NB4 (cell line): ENCODE measurements at regions not wholly inside any gene's neighbourhood (a gene's known extent, or its start where the extent isn't known, plus 50 kb on each side); places are given as distances from the start of the nearest gene placed in this dataset.

ENCODE experiments used
- DNase-seq: peaks from one replicate; pipeline ENCODE4 v3.0.0; 2010; ENCODE audit warnings: low read depth
- H3K4me3 ChIP-seq: one replicate; pipeline ENCODE4 v1.5.1; 2011; ENCODE audit warnings: mild to moderate bottlenecking, low read depth, low read length, moderate library complexity
- CTCF ChIP-seq: IDR thresholded peaks from one replicate; pipeline ENCODE4 v1.5.1; 2012; ENCODE audit warnings: low read depth, low read length
- MAX ChIP-seq: IDR thresholded peaks from 2 replicates; pipeline ENCODE4 v1.6.1; 2011; ENCODE audit warnings: low read depth, low read length
- MYC ChIP-seq: IDR thresholded peaks from 2 replicates; pipeline ENCODE4 v1.6.1; 2011; ENCODE audit warnings: low read depth, low read length
- POLR2A ChIP-seq: IDR thresholded peaks from 2 replicates; pipeline ENCODE4 v1.6.1; 2011; ENCODE audit warnings: mild to moderate bottlenecking; ENCODE audit not compliant: insufficient read length; ENCODE audit errors: extremely low read depth

- no peak for TF ChIP-seq MYC
- no peak for TF ChIP-seq POLR2A
- no peak for TF ChIP-seq MAX
- TF ChIP-seq CTCF = no peak
- H3K4me3 ChIP-seq = no peak overlapping the region
- peak; percentile 1 for DNase-seq
Observed at GRCh38 chr3:144763878-144764454, 792.3 kb downstream of the DIPK2A start.

GRCh38 chr3:144770281-144770680, 798.7 kb downstream of the DIPK2A start:
- H3K4me3 ChIP-seq = no peak overlapping the region
- TF ChIP-seq MYC (no peak), CTCF (no peak), MAX (no peak), POLR2A (no peak)
- DNase-seq = no peak

GRCh38 chr3:144770915-144771351, 799.3 kb downstream of the DIPK2A start:
- DNase-seq = peak; percentile 24
- no peak overlapping the region for H3K4me3 ChIP-seq
- no peak for TF ChIP-seq MAX
- no peak for TF ChIP-seq MYC
- TF ChIP-seq CTCF = no peak
- no peak for TF ChIP-seq POLR2A

- H3K4me3 ChIP-seq = no peak overlapping the region
- DNase-seq = no peak
- TF ChIP-seq CTCF (no peak), MAX (no peak), POLR2A (no peak), MYC (no peak)
Observed at GRCh38 chr3:144771381-144771870, 799.8 kb downstream of the DIPK2A start.

- no peak for DNase-seq
- no peak overlapping the region for H3K4me3 ChIP-seq
- no peak for TF ChIP-seq MAX
- no peak for TF ChIP-seq POLR2A
- TF ChIP-seq CTCF = no peak
- no peak for TF ChIP-seq MYC
Observed at GRCh38 chr3:144772372-144772771, 800.7 kb downstream of the DIPK2A start.
